ENCODE measurements at regions not wholly inside any gene's neighbourhood (a gene's known extent, or its start where the extent isn't known, plus 50 kb on each side); places are given as distances from the start of the nearest gene placed in this dataset.

DNA sequence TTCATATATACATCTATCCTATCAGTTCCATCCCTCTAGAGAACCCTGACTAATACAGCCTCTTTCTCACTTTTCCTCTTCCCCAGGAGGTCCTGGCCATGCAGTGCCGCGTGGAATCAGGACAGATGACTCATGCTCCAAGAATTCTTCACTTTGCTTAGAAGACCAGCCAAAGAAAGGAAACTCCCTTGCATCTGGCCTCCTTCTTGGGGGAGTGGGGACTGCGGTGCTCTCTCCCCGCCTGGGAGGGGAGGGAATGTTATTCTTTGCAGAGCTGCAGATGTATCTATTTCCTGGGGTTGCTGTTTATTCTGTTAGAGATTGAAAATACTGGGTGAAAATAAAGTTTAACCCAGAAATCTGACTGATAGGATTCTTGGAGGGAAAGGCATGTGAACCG, 111.5 kb upstream of the SH3BP4 start:
- TF ChIP-seq POLR2AphosphoS5 (IDR thresholded peaks at IDR 0.05; ENCODE audit: low read depth, low read length) (no peak), SAP30 (IDR thresholded peaks at IDR 0.05; ENCODE audit: insufficient read depth, insufficient replicate concordance, low read length) (no peak), SIX5 (IDR thresholded peaks at IDR 0.05; ENCODE audit: low read depth, low read length) (no peak), ZNF274 (IDR thresholded peaks at IDR 0.05; ENCODE audit: borderline replicate concordance, extremely low read depth, low read length) (no peak), MAFK (IDR thresholded peaks at IDR 0.05; ENCODE audit: low read depth, low read length) (no peak), YY1 (IDR thresholded peaks at IDR 0.05; ENCODE audit: low read depth, low read length) (no peak), KDM1A (IDR thresholded peaks at IDR 0.05; ENCODE audit: borderline replicate concordance, low read length) (no peak)
- TF ChIP-seq, protein P1, sequence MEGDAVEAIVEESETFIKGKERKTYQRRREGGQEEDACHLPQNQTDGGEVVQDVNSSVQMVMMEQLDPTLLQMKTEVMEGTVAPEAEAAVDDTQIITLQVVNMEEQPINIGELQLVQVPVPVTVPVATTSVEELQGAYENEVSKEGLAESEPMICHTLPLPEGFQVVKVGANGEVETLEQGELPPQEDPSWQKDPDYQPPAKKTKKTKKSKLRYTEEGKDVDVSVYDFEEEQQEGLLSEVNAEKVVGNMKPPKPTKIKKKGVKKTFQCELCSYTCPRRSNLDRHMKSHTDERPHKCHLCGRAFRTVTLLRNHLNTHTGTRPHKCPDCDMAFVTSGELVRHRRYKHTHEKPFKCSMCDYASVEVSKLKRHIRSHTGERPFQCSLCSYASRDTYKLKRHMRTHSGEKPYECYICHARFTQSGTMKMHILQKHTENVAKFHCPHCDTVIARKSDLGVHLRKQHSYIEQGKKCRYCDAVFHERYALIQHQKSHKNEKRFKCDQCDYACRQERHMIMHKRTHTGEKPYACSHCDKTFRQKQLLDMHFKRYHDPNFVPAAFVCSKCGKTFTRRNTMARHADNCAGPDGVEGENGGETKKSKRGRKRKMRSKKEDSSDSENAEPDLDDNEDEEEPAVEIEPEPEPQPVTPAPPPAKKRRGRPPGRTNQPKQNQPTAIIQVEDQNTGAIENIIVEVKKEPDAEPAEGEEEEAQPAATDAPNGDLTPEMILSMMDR (IDR thresholded peaks at IDR 0.05; ENCODE audit: control extremely low read depth in 1 of 3, insufficient read depth in 1 of 3, low read depth in 1 of 3, low read length in 3 of 3) = no peak
- TF ChIP-seq, protein P2, sequence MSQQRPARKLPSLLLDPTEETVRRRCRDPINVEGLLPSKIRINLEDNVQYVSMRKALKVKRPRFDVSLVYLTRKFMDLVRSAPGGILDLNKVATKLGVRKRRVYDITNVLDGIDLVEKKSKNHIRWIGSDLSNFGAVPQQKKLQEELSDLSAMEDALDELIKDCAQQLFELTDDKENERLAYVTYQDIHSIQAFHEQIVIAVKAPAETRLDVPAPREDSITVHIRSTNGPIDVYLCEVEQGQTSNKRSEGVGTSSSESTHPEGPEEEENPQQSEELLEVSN (IDR thresholded peaks at IDR 0.05) = no peak
- TF ChIP-seq, protein P3, sequence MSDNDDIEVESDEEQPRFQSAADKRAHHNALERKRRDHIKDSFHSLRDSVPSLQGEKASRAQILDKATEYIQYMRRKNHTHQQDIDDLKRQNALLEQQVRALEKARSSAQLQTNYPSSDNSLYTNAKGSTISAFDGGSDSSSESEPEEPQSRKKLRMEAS (IDR thresholded peaks at IDR 0.05) = peak; percentile 77
- TF ChIP-seq, protein P4, sequence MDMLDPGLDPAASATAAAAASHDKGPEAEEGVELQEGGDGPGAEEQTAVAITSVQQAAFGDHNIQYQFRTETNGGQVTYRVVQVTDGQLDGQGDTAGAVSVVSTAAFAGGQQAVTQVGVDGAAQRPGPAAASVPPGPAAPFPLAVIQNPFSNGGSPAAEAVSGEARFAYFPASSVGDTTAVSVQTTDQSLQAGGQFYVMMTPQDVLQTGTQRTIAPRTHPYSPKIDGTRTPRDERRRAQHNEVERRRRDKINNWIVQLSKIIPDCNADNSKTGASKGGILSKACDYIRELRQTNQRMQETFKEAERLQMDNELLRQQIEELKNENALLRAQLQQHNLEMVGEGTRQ (IDR thresholded peaks at IDR 0.05; ENCODE audit: low read length) = no peak
- TF ChIP-seq, protein P5, sequence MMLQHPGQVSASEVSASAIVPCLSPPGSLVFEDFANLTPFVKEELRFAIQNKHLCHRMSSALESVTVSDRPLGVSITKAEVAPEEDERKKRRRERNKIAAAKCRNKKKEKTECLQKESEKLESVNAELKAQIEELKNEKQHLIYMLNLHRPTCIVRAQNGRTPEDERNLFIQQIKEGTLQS (IDR thresholded peaks at IDR 0.05; ENCODE audit: insufficient read depth, low read depth, low read length) = 0 out of 2 replicates have a peak, but pooled peaks have one; percentile 44
